GM19452 (cell line): ENCODE measurements at regions not wholly inside any gene's neighbourhood (a gene's known extent, or its start where the extent isn't known, plus 50 kb on each side); places are given as distances from the start of the nearest gene placed in this dataset.

Experiments
- ATAC-seq: cut with Tn5 transposase; IDR thresholded peaks from one replicate; pipeline ENCODE4 v1.9.1; 2021; ENCODE audit not compliant: unreplicated experiment

DNA sequence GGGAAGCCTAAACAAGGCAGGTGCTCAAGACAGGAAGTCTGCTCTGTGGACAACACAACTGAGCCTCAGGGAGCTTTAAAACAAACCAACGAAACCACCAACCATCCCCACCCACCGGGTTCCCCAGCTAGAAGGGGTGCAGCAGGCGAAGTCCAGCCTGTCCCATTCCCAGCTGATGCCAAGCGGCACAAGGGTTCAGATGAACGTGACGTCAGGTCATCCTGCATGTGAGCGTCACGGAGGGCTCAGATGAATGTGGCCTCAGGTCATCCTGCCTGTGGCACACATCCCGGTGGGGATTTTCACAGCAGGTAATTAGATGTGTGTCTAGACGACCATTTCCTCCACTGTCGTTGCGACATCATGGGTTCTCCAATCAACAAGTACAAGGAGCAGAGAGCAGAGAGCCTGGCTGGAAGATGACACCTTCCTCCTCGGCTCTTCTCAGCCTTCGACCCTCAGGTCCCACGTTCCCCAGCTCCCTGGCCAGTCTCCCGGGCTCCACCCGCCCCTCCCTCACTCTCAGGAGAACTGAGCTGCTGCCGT, 246.5 kb downstream of the FOXL1 start:
- no peak for ATAC-seq

DNA sequence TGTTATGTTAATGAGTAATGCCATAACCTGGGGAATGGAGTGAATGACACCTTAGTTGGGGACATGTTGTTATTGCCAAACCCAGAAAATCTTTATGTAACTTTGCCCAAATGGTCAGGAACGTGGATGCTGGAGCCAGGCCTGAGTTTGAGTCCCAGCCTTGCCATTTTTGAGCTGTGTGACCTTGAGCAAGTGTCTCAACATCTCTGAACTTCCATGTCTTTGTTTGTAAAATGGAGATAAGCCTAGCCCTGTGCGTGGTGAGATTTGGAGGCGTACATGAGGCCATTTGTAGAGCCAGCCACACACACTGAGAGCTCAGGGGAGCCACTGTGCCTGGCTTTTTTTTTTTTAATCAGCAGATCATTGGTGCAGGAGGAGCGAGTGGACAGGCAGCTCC, 247.3 kb downstream of the FOXL1 start:
- ATAC-seq: no peak

DNA sequence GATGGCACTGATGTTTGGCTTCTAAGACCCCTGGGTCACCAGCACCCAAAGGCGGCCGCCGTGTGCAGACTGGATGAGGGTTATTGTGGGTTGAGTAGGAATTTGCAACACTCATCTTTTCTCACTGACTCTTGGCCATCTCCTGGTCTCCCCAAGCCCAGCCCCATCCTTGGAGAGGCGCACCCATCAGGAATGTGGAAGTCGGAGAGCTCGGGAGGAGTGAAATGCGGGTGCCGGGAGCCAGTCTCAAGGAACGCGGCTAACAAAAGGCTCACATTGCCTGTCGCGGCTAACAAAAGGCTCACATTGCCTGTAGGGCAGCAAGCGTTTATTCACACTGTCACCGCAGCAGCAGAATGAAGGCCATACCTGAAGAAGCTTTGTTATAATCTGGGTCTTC, 248.6 kb downstream of the FOXL1 start:
- ATAC-seq: no peak

DNA sequence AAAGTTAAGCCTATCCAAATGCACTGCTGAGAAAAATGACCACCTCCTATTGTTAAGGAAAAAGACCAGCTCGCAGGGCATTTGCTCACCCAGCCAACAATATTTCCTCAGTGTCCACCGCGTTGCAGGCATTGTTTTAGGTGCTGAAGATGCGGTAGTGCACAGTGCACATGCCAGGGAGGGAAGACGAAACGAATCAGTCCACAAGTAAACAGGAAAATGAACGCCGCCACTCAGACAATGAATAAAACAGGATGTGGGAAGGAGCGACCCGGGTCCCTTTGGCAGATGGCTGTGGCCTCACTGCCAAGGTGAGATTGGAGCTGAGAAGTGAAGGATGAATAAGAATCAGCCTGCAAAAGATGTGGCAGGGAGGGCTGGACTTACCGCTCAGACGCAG, 249.2 kb downstream of the FOXL1 start:
- no peak for ATAC-seq

DNA sequence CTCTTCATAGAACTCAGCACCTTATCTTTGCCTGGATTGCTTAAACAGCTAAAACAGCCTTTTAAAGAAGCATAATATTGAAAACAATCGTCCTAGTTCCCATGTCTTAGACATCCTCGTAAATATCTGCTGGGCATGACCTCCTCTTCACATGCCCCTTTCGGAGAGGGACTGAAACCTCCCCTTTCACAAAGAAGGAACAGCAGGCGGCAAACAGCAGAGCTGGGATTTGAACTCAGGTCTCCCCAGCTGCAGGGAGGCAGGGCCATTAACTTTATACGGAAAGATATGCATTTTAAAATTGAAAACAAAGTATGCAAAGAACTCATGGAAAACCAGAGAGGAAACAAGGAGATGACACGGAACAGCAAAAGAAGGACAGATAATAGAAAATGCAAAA, 249.9 kb downstream of the FOXL1 start:
- ATAC-seq: no peak

DNA sequence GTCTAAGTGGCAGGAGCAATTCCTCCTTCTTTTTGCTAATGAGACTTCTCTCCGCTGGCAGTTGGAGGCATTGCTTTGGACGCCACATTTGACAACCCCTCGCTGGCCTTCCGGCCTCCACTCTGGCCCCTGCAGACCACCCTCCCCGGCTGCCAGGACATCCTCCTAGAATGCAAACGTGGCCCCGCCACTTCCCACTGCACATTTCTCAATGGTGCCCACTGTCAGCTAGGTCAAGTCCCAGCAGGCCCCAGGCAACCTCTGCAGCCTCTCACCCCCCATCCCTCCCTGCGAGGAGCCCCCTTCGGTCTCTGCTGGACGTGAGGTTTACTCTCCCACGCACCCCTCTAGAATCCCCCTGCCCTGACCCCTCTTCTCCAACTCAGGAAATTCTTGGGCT, 250.3 kb downstream of the FOXL1 start:
- ATAC-seq: no peak

DNA sequence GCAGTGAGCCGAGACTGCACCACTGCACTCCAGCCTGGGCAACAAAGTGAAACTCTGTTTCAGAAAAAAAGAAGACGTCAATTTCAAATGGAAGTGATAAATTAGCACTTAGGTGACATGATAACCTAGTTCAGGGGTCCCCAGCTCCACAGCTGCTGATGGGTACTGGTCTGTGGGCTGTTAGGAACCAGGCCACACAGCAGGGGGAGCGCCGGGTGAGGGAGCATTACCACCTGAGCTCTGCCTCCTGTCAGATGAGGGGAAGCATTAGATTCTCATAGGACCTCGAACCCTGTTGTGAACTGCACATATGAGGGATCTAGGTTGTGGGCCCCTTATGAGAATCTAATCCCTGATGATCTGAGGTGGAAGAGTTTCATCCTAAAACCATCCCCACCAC, 253.0 kb downstream of the FOXL1 start:
- ATAC-seq: no peak

DNA sequence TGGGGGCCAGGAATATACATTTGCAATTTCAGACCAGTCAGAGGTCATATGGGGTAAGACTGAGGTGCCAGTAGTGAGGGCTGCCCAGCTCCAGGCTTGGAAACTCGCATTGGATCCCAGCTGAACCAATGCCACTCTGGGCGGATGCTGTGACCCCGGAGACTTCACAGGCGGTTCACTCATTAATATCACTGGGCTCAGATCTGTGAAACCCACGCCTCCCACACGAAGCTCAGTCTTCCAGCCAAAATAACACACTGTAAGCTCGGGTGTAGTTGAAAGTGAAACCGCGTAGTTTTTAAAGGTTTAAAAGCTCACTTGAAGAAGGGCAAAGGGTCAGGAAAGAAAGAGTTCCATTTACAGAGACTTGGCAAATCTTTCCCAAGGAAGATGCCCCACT, 254.8 kb downstream of the FOXL1 start:
- ATAC-seq: no peak

DNA sequence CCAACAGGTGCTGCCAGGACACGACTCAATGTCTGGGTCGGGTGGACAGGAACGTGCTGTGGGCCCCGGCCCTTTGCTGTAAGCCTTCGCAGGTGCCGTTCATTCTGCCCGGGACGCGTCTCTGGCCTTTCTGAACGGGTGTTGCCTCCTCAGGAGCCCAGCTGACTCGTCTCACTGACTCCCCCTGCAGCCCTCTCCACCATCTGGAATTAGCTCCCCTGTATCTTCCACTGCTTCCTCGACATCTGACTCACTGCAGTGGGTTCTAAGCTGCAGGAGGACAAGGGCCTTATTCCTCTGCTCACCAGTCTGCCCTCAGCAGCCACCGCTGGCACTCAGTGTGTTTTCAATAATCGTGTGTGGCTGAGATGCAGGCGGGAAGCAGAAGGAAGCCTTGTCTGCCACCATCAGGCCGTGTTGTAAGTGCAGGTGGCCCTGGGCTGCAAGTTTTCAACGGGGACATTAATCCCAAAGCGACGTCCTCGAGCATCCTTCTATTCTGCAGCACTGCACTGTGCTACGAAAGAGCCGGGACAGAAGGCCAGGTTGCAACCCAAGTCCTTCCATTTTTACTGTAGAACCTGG, 256.2 kb downstream of the FOXL1 start:
- no peak for ATAC-seq

DNA sequence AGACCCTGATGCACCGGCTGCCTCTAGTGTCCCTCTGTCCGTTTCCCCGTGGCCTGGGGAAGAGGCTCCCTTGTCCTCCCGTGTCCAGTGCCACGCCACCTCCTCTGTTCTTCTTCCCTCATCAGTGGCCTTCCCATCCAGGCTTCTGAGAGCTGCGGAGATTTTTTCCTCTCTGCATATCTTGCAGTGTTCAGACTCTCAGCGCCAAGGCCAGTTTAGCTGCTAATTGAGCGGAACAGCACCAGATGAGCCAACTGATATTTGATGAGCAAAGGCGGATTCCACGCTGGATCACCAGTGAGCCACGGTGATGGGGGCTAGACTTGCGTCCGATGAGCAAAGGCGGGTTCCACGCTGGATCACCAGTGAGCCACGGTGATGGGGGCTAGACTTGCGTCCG, 257.6 kb downstream of the FOXL1 start:
- no peak for ATAC-seq

DNA sequence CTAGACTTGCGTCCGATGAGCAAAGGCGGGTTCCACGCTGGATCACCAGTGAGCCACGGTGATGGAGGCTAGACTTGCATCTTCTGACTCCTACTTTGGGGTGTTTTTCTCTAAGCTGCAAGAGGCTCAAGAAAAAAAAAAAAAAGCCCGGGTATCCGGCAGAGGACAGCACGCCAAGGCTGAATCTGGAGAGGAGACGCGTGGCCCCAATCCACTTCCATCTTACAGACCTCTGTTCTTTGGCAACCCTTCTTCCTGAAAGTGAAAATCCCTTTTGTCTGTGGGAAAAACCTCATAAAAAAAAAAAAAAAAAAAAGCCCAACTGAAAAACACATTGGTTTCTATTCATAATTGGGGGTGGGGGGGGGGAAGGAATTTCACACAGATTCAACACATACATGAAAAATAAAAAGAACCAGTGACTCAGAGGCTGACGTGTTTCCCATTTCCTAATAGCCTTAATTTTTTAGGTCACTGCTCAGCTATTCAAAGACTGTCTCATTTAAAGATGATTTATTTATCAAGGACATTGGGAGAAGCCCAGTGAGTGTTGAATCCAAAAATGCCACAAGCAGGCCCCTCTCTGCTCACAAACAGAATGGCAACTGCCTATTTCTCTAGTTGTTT, 258.3 kb downstream of the FOXL1 start:
- ATAC-seq: no peak

DNA sequence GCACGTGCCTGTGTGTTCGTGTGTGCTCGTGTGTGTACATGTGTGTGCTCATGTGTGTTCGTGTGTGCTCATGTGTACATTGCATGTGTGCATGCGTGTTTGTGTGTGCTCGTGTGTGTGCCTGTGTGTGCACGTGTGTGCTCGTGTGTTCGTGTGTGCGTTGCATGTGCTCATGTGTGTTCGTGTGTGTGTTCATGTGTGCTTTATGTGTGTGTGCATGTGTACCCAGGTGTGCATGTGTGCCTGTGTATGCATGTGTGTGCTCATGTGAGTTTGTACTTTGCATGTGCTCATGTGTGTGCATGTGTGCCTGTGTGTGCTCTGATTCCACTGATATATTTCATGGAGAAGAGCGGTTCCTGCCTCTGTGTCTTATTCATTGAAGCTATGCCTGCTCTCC, 265.5 kb downstream of the FOXL1 start:
- no peak for ATAC-seq

DNA sequence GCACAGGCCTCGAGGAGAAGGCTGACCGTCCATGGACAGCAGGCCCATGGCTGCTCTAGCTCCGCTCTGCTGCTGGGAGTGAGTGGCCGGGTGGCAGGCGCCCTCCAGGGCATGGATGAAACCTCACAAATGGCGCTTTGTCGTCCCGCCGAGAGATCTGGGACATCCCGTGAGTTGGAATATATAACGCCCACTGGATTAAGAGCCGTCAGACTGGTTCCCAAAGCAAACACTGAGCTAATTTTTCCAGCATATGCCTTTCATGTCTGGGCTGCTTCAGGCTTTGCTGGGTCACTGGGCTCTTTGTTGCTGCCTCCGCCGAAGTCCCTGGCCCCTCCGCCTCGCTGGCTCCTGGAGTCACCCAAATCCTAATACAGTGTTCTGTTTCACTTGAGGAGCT, 266.3 kb downstream of the FOXL1 start:
- no peak for ATAC-seq

DNA sequence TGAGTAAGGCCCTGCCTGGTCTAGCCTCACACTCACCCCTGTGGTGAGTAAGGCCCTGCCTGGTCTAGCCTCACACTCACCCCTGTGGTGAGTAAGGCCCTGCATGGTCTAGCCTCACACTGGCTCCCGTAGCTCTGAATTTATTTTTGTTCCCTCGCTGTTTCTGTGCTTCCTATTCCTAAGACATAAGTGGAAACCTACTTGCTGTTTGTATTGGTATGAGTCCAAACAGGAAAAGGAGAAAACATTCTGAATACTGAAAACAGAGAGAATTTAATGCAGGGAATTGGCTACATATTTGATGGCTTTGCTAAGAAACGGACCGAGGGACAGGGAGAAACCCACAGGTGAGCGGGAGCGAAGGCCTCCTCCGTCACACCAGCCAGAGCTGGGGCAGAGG, 267.8 kb downstream of the FOXL1 start:
- ATAC-seq: no peak

DNA sequence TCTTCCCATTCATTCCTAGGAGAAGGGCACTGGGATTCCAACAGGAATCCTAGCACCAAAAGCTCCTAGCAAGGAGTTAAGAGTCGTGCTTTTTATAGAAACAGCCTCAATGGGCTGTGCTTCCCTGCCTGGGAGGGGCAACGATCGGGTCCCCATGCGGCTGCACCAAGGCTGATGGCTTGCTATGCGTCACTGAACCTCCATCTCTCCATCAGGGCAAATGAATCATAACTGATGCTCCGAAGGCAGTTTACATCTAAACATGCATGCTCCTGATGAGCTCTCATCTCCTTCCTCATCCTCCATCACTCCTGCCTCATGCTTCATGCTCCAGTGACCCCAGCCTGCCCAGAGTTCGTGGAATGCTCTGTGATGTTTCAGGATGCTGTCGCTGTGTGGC, 270.5 kb downstream of the FOXL1 start:
- ATAC-seq: no peak

DNA sequence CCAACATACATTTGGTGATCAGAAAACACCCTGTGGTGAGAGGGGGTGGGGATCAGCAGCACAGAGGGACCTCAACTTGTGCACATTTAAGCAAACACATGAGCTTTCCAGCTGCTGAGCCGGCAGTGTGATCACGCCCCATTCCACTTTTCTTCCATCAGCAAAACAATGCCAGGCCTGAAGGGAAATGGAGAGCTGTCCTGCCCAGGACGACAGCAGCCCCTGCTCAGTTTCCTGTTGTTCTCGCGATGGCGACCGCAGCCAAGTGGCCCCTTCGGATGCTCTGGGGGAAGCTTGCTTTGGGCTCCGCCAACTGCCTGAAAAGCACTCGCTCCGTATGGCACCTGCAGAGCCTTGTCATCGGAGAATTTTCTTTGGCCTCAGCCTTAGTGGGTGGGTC, 272.3 kb downstream of the FOXL1 start:
- ATAC-seq: no peak

DNA sequence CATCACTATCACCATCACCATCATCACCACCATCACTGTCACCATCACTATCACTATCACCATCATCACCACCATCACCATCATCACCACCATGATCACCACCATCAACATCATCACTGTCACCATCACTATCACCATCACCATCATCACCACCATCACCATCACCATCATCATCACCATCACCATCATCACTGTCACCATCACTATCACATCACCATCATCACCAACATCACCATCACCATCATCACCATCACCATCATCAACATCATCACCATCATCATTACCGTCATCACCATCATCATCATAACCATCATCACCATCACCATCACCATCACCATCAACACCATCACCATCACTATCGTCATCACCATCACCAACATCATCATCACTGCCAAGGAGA, 273.8 kb downstream of the FOXL1 start:
- no peak for ATAC-seq

DNA sequence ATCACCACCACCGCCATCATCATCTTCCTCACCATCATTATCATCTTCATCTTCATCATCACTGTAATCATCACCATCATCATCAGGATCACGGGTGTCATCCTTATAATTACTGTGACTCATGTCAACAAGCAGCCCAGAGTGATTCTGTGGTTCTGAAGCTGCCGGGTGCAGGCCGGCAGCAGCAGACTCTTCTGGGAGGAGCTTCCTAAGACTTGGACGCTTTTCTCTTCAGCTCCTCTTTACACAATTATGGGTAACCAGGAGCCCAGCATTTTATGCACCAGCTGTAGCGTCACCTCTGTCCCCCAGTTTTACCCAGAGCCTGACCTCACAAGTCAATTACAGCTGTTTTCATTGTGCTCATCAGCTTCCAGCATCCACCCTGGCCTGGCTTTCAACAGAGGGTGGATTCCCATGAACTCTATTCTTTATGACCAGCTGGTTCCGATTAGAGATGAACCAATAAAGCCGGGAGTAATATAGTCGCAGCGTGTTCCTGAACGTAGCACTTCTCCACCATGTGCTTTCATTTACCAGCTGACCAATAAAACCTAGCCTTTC, 275.8 kb downstream of the FOXL1 start:
- no peak for ATAC-seq

DNA sequence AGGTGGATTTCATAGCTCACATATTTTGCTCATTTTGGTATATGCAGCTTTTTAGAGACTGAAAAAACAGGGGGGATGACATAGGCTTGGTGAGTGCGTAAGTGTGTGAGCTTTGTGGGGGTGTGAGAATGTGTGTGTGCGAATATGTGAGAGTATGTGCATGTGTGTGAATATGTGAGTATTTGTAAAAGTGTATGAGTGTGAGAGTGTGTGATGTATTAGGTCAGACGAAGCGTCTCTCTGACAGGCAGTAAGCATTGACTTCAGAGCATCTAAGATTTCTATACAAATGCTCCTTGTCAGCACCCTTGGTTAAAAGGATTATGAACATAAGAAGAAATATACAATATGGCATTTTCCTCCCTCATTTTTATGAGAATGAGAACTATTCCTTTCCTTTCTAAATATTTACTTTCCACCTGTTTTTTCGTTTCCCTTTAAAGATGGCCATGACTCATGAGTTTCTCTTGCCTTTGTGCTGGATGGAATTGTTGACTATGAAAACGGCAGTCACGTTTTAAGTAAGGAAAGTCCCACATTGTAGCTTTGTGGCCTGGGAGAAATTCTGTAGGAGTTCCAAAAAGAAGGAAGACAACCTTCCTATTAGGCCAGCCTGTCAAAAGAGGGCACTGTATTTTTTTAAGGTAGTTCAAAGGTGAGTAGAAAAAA, 276.4 kb downstream of the FOXL1 start:
- ATAC-seq: no peak

DNA sequence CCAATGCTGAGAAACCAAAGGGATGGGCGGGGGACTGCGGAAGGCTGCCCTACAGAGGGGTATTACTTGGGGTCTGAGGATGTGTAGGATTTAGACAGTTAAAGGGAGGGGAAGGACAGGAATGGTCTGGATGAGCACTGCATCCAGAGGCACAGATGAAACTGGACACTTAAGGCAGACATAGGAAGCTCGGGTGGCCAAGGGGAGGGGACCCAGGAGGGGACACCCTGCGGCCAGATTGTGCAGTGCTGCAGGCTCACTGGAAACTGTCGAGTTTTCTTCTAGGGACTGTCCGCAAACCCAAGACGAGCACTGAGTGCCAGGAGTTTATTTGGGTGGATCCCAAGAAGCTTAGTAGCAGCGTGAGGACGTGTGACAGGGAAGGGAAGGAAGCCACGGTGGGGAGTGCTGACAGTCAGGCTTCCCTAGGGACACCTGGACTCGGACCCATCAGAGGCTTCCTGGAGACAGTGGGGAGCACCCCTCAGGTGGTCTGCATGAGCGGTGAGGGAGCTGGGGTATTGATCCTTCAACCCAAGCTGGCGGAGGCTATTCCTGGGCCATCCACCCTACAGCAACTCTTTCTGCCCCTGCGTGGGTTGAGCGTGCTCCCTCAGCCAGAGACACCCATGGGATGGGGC, 278.7 kb downstream of the FOXL1 start:
- ATAC-seq: no peak

DNA sequence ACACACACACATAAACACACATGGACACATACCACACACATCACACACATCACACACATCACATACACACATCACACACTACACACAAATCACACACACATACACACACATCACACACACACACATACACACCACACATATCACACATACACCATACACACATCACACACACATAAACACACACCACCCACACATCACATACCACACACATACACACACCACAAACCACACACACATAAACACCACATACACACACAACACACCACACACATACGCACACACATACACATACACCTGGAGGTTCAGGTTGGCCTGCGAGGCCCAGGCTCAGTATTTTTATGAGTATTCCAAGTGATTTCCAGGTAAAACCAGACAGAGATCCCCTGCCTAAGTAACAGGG, 279.5 kb downstream of the FOXL1 start:
- no peak for ATAC-seq

DNA sequence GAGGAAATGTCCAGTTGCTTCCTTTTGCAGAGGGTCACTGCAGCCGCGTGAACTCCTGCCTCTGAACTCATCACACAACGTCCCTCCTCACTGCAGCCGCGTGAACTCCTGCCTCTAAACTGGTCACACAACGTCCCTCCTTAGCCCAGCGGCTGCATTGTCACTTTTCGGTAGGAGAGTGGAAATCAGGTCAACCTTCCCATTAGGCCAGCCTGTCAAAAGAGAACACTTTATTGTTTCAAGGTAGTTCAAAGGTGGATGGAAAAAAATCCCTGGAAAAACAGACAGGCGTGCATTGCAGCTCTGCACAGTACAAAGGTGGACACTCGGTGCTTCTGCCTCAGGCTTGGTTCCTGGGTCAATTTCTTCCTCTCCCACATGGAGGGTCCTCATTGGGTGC, 280.2 kb downstream of the FOXL1 start:
- no peak for ATAC-seq
